ENCODE measurements at regions not wholly inside any gene's neighbourhood (a gene's known extent, or its start where the extent isn't known, plus 50 kb on each side); places are given as distances from the start of the nearest gene placed in this dataset.

DNA sequence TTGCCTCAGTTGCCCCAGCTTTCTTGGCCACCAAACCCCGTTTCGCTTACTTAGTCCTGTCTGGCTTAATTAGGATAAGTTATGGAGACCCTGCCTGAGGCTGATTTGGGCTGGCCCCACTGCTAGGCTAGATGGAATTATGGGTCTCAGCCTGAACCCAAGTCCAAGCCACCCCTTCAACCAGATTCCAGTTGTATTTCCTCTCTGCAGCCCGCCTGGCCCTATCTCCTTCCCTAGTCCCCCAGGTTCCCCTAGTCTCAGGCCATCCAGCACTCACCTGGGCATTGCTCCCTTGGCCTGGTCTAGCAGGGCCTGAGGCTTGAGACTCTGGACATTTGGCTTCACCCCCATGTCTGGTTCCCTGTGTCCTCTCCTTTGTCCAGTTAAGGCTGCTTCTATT, 111.7 kb upstream of the IPO9 start:
- Histone ChIP-seq H2AFZ (no peak overlapping the region), H3K27me3 (ENCODE audit: control insufficient read depth, insufficient read depth, low read length) (no peaks in the 10 kb centered on the region), H3K36me3 (ENCODE audit: control insufficient read depth, insufficient read depth, low read length) (no peaks in the 10 kb centered on the region), H3K4me3 (ENCODE audit: low read depth, low read length) (no peak overlapping the region), H3K4me2 (ENCODE audit: low read length) (no peak overlapping the region), H3K79me2 (no peaks in the 10 kb centered on the region), H3K9ac (no peak overlapping the region), H3K9me3 (ENCODE audit: control insufficient read depth, low read length) (no peaks in the 10 kb centered on the region), H3K4me1 (peaks cover 3% of the 10 kb centered on the region), H3K27ac (no peak overlapping the region)
- TF ChIP-seq, protein P1, sequence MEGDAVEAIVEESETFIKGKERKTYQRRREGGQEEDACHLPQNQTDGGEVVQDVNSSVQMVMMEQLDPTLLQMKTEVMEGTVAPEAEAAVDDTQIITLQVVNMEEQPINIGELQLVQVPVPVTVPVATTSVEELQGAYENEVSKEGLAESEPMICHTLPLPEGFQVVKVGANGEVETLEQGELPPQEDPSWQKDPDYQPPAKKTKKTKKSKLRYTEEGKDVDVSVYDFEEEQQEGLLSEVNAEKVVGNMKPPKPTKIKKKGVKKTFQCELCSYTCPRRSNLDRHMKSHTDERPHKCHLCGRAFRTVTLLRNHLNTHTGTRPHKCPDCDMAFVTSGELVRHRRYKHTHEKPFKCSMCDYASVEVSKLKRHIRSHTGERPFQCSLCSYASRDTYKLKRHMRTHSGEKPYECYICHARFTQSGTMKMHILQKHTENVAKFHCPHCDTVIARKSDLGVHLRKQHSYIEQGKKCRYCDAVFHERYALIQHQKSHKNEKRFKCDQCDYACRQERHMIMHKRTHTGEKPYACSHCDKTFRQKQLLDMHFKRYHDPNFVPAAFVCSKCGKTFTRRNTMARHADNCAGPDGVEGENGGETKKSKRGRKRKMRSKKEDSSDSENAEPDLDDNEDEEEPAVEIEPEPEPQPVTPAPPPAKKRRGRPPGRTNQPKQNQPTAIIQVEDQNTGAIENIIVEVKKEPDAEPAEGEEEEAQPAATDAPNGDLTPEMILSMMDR (IDR thresholded peaks at IDR 0.05): no peak

DNA sequence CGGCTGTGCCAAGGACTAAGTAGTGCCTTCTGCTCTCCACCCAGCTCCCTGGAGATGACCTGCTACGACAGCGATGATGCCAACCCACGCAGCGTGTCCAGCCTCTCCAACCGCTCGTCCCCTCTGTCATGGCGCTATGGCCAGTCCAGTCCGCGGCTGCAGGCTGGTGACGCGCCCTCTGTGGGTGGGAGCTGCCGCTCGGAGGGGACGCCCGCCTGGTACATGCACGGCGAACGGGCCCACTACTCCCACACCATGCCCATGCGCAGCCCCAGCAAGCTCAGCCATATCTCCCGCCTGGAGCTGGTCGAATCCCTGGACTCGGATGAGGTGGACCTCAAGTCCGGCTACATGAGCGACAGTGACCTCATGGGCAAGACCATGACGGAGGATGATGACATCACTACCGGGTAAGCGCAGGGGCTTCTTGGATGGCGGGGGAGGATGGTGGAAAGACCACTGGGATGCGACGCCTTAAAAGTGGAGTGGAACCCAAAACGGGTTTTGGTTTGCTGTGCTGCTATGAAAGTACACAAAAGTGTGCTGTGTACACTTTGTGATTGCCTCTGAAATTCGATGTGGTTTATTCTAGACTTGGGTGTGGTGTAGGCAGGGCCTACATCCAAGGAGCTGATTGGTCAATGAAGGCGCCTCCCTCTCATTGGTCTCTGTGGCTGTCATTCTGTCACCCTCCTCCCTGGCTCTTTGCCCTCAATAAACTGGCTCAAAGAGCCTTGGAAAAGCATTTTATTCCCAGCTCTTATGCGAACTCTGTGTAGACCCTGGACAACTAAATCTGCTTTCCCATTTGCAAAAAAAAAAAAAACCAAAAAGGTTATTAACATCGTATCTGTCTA, 110.4 kb upstream of the IPO9 start:
- Histone ChIP-seq H3K9me3 (ENCODE audit: control insufficient read depth, low read length) (no peaks in the 10 kb centered on the region), H2AFZ (no peak overlapping the region), H3K79me2 (no peaks in the 10 kb centered on the region), H3K4me1 (no peaks in the 10 kb centered on the region), H3K36me3 (ENCODE audit: control insufficient read depth, insufficient read depth, low read length) (no peaks in the 10 kb centered on the region), H3K4me3 (ENCODE audit: low read depth, low read length) (no peak overlapping the region), H3K9ac (no peak overlapping the region), H3K27me3 (ENCODE audit: control insufficient read depth, insufficient read depth, low read length) (no peaks in the 10 kb centered on the region), H3K27ac (no peak overlapping the region), H3K4me2 (ENCODE audit: low read length) (no peak overlapping the region)
- TF ChIP-seq, protein P1 (IDR thresholded peaks at IDR 0.05): no peak

DNA sequence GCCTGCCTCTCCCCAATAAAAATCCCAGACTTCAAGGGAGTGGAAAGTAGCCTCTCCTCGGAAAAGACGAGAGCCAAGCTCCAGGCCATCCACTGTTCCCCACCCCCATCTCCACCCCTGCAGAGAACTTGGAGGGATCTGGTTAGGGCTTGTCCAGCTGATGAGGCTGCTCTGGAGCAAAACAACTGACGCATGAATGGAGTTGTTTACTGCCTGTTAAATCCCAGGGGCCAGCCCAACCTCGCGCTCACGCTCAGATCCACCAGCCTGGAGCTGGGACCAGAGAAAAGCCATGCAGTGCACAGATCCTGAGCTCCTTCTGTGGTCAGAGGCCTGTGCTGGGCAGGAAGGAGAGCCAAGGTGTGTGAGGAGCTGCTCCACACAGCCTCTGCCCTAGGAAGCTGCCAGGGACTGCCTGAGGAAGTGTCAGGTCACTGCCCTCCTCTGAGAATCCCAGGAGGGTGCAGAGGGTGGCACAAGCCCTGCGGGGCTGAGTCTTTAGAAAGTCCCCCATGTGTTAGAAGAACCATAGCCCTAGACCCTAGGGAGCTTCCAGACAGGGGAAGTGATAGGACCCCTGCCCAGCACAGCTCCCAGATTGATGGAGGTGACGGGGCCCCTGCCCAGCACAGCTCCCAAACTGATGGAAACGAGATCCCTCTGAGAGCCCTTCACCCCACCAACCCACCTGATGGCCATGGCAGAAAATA, 109.0 kb upstream of the IPO9 start:
- Histone ChIP-seq H3K36me3 (ENCODE audit: control insufficient read depth, insufficient read depth, low read length) (no peaks in the 10 kb centered on the region), H3K4me1 (no peaks in the 10 kb centered on the region), H3K79me2 (no peaks in the 10 kb centered on the region), H3K9ac (no peak overlapping the region), H3K4me3 (ENCODE audit: low read depth, low read length) (no peak overlapping the region), H3K27me3 (ENCODE audit: control insufficient read depth, insufficient read depth, low read length) (no peaks in the 10 kb centered on the region), H3K4me2 (ENCODE audit: low read length) (no peak overlapping the region), H3K9me3 (ENCODE audit: control insufficient read depth, low read length) (no peaks in the 10 kb centered on the region), H3K27ac (peak overlapping the region; percentile 19), H2AFZ (no peak overlapping the region)
- TF ChIP-seq, protein P1 (IDR thresholded peaks at IDR 0.05): no peak

DNA sequence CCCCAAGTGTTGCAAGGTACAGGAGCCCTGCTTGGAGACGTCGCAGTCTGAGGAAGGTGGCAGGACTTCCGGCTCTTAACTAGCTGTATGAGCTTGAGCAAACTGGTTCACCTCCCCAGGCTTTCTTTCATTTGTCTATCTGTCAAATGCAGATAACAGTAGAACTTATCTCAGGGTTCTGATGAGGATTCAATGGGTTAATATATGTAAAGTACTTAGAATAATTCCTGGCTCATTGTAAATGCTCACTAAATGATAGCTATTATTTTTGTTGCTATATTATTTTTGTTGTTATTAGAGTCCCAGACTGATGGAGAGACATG, 108.5 kb upstream of the IPO9 start:
- no peaks in the 10 kb centered on the region for H3K4me1 ChIP-seq
- H3K36me3 ChIP-seq (ENCODE audit: control insufficient read depth, insufficient read depth, low read length): no peaks in the 10 kb centered on the region
- no peak overlapping the region for H3K4me2 ChIP-seq (ENCODE audit: low read length)
- no peaks in the 10 kb centered on the region for H3K9me3 ChIP-seq (ENCODE audit: control insufficient read depth, low read length)
- H3K27ac ChIP-seq: peak overlapping the region; percentile 19
- no peak overlapping the region for H3K4me3 ChIP-seq (ENCODE audit: low read depth, low read length)
- H3K9ac ChIP-seq: no peak overlapping the region
- H2AFZ ChIP-seq: no peak overlapping the region
- H3K27me3 ChIP-seq (ENCODE audit: control insufficient read depth, insufficient read depth, low read length): no peaks in the 10 kb centered on the region
- TF ChIP-seq, protein P1 (IDR thresholded peaks at IDR 0.05): no peak
- no peaks in the 10 kb centered on the region for H3K79me2 ChIP-seq
